Fibroblast of pulmonary artery (primary cell): ENCODE measurements at regions not wholly inside any gene's neighbourhood (a gene's known extent, or its start where the extent isn't known, plus 50 kb on each side); places are given as distances from the start of the nearest gene placed in this dataset.
"Not testable (repeated sequence)": the region's sequence is repeated elsewhere in the genome, so short reads cannot be mapped to it uniquely, and the experiment has no call there.

ENCODE experiments used
- DNase-seq: peaks from one replicate; pipeline ENCODE4 v3.0.0-alpha.2; 2010; ENCODE audit warnings: low read depth
- H3K4me3 ChIP-seq: replicated peaks from 2 replicates; pipeline ENCODE4 v1.5.1; 2011; ENCODE audit warnings: low read depth, mild to moderate bottlenecking, control low read depth, low read length, moderate library complexity
- TF ChIP-seq, protein P1 (sequence below): IDR thresholded peaks from 2 replicates; pipeline ENCODE4 v1.5.1; 2011; ENCODE audit warnings: mild to moderate bottlenecking, control low read depth, low read length, inconsistent platforms; ENCODE audit errors: missing control alignments

DNA sequence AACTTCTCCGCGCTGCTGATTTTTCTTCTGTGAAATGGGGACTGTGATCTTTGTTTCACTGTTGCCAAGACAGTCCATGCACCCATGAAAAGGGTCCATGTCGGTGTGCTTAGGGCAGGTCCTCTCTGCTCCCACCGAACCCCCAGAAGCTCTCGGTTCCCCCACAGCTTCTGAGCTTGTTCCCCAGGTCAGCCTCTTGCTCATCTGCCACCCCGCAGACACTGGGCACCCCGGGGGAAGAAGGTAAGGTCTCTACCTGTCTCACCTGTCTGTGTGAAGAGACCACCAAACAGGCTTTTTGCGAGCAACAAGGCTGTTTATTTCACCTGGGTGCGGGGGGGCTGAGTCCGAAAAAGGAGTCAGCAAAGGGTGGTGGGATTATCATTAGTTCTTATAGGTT is 66.2 kb upstream of the NANOS1 start:
- no peak for DNase-seq
- H3K4me3 ChIP-seq, result no peak overlapping the region
- TF ChIP-seq, protein P1, sequence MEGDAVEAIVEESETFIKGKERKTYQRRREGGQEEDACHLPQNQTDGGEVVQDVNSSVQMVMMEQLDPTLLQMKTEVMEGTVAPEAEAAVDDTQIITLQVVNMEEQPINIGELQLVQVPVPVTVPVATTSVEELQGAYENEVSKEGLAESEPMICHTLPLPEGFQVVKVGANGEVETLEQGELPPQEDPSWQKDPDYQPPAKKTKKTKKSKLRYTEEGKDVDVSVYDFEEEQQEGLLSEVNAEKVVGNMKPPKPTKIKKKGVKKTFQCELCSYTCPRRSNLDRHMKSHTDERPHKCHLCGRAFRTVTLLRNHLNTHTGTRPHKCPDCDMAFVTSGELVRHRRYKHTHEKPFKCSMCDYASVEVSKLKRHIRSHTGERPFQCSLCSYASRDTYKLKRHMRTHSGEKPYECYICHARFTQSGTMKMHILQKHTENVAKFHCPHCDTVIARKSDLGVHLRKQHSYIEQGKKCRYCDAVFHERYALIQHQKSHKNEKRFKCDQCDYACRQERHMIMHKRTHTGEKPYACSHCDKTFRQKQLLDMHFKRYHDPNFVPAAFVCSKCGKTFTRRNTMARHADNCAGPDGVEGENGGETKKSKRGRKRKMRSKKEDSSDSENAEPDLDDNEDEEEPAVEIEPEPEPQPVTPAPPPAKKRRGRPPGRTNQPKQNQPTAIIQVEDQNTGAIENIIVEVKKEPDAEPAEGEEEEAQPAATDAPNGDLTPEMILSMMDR, result no peak

DNA sequence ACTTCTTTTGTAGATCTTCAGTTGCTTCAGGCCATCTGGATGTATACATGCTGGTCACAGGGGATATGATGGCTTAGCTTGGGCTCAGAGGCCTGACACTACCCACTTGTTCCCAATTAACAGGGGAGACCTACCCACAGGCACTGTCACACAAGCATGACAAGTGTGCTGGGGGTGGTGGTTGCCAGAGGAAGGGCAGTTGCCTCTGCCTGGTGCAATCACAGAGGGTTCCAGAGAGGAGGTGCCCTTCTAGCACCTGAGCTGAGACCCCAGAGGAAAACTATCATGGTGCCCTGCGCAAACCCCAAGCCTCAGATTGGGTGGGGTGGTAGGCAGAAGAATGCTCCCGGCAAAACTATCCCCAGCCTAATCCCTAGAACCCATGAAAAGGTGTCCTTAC is 65.6 kb upstream of the NANOS1 start:
- DNase-seq, result no peak
- H3K4me3 ChIP-seq, result no peak overlapping the region
- TF ChIP-seq, protein P1, result no peak

DNA sequence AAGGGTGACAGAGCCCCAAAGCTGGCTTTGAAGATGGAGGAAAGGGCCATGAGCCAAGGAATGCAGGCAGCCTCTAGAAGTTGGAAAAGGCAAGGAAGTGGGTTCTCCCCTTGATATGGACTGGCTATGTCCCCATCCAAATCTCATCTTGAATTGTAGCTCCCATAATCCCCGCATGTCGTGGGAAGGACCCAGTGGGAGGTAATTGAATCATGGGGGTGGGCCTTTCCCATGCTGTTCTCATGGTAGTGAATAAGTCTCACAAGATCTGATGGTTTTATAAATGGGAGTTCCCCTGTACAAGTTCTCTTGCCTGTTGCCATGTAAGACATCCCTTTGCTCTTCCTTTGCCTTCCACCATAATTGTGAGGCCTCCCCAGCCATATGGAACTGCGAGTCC is 65.0 kb upstream of the NANOS1 start:
- not testable (repeated sequence) for DNase-seq, H3K4me3 ChIP-seq

DNA sequence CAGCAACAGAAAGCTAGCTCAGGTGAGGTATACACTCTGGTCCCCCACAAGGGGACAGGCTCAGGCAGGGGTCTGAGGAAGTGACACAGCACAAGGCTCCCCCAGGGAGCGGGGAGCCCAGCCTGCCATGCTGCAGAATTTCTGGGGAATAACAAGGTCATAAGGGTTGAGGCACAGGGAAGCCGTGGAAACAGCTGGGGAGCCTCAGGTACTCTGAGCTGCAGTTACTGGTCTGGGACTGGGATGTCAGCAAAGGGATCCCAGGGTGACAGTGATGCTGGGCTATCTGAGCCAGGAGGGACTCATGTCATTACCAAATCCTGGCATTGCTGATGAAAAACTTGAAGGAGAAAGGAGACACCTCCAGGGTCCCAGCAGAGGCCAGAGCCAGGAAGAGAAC is 64.4 kb upstream of the NANOS1 start:
- H3K4me3 ChIP-seq, result no peak overlapping the region
- TF ChIP-seq, protein P1, result no peak
- DNase-seq, result no peak

DNA sequence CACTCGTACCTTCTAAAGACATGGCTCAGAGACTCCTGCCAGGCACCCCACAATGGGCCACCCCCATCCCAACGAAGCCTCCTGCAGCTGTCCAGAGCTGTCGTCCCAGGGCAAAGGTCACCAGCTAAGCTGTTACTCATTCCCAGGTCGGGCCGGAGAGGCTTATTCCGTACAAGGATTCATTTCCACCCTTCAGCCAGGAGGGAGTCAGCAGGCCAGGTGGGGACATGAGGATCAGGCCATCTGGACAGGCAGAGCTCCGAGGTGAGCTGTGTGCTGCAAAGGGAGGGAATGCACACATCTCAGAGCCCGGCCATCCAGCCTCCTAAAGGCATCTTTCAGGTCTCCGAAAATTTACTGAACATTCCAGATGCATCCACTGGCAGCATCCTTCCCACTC is 63.9 kb upstream of the NANOS1 start:
- no peak overlapping the region for H3K4me3 ChIP-seq
- DNase-seq, result no peak
- TF ChIP-seq, protein P1, result no peak

DNA sequence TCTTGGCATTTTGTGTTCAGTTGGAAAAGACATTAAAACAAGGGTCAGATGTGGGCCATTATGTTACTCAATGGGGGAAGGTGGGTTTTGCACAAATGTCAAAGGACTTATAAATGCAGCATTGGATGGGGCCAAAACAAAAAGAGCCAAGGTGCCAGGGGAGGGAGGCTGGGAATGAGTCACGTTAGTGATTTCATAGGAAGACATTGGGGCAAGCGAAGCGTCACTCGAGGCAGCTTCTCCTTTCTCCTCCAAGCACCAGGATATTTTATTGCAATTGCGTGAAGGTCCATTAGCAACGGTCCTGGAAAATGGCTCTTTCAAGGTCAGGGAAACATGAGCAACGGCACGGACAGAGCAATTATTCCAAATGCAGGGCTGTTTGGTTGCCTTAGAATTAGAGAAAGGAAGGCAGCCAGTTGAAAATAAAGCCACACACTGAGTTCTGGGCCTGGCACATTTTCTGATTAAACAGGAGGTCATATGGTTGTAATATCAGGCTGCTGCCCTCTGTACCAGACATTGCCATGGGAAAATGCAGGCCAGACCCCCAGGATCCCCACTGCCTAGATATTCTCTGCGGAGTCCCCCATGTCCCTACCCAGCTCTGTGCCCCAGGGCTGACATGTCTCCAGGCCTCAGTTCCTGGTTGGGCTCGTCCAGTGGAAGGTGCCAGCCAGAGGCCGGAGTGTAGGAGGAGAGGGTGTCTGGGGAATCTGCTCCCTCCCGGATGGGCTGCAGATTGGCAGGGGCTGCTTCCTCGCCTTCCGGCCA is 63.3 kb upstream of the NANOS1 start:
- no peak for DNase-seq
- no peak overlapping the region for H3K4me3 ChIP-seq
- TF ChIP-seq, protein P1, result no peak

DNA sequence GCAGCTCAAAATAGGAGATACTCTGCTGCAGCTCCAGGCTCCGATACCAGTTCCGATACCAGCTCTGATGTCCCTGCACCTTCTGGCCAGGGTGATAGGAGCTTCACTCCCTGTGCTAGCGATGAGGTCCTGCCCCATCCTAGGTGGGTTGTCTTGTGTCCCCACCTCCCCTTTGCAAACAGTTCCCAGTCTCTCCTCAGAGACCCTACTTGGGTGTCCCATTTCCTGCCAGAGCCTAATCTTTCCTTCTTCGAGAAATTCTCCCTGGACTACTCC is 62.7 kb upstream of the NANOS1 start:
- H3K4me3 ChIP-seq, result no peak overlapping the region
- no peak for DNase-seq
- TF ChIP-seq, protein P1, result no peak
